NCI-H128 (cell line): ENCODE measurements at regions not wholly inside any gene's neighbourhood (a gene's known extent, or its start where the extent isn't known, plus 50 kb on each side); places are given as distances from the start of the nearest gene placed in this dataset.

Experiments used
- DNase-seq: peaks from one replicate; lab custom pipeline; 2025; ENCODE audit not compliant: unreplicated experiment; lab: John Stamatoyannopoulos, UW

DNA sequence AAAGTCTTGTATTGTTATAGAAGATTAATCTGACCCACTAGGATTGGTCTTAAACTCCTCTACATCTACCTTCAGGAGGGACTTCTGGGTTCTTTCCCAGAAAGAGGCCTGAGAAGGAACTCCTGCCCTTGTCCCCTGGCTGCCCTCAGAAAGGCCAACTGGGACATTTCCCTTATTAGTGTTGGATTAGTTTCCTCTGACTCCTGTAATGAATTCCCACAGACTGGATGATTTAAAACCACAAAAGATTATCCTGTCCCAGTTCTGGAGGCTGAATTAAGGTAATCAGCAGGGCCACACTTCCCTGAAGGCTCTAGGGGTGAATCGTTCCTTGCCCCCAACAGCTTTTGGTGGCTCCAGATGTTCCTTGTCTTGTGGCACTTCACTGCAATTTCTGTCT is 102.8 kb upstream of the NMNAT3 start:
- no peak for DNase-seq

DNA sequence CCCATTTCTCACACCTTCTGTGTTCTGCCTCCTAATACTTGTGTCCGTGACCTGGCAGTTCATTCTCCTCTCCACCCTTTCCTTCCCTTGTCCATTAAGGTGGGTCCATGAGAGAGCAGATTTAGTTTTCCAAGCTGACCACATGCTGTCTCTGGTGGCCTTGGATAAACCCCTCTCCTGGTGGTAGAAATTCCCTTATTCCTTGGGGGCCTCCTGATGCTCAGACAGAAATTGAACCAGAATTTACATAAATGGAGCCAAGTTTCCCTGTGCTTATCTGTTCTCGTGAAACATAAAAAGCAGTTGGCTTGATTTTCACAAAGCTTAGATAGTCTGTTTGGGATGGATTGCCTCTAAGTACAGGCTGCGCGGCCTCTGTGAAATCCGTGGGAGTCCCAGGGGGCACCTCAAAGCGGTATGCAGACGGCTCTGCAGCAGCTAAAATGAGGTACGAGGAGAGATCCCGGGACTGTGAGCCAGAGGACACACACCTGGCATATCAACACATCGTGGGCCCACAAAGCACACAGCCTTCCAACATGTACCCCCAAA is 101.0 kb upstream of the NMNAT3 start:
- no peak for DNase-seq

DNA sequence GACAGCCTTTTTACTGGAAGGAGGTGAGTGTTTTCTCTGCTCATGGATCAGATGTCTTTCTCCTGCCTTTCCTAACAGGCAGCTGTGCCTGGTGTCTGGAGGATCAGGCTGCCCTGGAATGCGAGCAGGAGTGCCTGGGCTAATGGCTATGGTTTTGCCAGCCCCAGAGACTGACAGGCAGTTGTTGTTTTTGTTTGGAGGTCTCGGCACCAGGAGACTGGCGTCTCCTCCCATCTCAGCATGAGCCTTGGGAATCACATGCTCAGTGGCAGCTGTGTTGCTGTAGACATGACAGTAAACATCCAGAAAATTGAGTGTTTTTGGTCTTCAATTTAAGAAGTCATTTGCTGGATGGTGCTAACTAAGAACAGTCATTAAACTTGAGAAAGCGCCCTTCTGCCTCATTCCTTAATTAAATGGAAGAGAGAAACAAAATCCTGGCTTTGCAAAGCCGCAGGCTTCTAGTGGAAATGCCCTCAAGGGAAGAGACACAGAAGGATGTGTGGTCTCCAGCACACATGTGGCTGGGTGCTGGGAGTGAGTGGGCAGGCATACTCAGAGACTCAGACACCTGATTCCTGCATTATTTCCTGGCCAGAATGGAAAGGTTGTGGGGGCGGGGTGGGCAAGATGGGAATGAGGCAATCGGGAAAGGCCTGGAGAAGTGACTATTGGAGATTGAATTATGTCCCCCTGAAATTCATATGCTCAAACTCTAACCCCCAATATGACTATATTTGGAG is 97.0 kb upstream of the NMNAT3 start:
- peak; percentile 26 for DNase-seq

DNA sequence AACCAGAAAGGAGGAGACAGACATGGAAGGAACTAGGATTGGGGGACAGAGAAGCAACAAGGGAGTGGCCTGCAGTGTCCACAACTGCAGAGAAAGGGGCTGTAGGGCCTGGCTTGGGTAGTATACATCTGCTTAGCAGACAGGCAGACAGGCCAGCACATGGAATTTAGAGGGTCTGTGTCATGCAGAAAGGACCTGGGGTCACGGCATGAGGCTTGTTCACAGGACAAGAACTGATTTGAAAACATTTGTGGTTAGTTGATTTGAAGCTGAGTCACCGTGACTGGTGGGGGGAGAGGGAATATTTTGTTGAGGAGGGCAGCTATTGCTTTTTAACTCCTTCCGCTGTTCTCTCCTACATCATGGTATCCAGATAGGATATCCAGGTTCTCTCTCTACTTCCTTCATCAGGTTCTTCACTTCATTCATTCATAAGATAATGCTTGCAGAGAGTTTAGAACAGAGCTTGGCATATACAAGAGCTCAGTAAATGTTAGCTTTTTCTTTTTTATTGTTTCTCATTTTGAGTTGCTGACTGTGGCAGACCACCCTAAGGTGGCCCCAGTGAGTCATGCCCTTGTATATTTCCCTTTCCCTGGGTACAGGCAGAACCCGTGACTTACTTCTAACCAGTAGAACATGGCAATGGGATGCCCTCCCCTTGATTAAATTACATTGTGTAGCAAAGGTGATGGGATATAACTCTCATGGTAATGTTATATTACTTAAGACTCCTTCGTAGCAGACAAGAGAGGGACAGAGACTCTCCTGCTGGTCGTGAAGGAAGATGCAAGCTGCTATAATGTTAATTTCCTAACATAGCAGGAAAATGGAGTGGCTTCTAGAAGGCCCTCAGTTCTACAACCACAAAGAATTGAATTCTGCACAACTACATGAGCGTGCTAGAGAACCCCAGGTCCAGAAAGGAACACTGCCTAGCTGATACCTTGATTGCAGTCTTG is 95.0 kb upstream of the NMNAT3 start:
- no peak for DNase-seq

DNA sequence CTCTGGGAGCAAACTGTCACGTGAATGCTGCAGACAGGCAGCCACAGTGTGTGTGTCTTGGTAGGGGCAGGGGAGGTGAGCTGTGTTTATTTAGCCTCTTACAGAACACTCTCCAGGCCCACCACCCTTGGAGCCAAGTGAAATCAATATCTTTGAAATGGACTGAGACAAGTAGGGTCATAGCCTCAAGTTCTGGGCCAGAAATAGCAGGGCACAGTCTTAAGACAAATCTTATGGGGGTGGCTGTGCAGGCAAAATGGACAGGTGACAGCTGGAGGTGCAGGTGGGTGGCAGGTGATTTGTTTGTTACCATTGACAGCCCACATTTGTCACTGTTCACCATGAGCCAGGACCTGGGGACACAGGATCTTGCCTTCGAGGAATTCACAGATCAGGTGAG is 93.6 kb upstream of the NMNAT3 start:
- DNase-seq, result no peak

DNA sequence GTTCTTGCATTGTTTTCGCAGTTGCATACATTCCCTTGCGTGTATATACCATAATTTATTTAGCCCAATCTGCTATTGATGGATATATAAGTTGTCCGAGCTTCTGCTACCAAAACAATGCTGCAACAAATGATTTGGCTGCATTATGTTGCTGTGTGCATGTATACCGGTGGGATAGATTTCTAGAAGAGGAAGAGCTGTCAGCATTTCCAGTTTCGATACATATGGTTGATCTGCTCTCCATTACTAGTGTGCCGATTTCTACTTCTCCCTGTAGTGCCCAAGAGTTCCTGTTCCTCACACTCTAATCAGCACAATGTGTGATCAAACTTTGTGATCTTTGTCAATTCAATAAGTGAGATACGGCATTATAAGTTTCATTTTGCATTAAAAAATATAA is 92.8 kb upstream of the NMNAT3 start:
- no peak for DNase-seq

DNA sequence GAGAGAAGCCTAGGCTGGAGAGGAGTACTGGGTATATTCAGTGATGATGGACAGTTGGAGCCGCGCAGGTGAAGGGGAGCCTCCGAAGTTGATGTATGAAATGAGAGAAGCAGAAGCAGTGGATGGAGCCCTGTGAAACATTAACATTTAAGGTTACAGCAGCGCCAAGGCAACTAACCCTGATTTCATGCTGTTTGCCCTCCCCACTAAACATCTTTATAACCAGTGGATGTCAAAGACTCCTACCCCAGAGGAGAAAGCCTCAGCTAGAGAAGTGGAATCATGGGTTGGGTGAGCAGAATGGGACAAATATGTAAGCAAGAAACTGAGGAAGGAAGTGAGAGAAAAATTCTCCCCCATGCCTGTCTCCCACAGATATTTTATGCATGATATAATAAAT is 92.0 kb upstream of the NMNAT3 start:
- no peak for DNase-seq

DNA sequence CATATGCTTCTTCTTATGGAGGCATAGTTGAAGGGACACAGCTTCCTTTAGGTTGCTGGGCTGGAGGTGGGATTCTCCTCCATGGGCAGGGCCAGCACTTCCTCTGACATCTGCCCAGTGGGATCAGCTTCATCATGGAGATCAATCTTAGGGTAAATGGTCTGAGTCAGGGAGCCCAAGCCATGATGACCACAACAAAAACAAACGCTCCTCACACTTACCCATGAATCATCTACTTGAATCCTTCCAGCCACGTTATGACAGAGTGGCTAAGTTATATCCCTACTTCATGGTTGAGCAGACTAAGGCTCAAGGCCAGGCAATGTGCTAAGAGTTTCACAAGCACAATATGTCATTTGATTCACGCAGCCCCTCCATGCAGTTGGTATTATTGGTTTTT is 87.2 kb upstream of the NMNAT3 start:
- no peak for DNase-seq

DNA sequence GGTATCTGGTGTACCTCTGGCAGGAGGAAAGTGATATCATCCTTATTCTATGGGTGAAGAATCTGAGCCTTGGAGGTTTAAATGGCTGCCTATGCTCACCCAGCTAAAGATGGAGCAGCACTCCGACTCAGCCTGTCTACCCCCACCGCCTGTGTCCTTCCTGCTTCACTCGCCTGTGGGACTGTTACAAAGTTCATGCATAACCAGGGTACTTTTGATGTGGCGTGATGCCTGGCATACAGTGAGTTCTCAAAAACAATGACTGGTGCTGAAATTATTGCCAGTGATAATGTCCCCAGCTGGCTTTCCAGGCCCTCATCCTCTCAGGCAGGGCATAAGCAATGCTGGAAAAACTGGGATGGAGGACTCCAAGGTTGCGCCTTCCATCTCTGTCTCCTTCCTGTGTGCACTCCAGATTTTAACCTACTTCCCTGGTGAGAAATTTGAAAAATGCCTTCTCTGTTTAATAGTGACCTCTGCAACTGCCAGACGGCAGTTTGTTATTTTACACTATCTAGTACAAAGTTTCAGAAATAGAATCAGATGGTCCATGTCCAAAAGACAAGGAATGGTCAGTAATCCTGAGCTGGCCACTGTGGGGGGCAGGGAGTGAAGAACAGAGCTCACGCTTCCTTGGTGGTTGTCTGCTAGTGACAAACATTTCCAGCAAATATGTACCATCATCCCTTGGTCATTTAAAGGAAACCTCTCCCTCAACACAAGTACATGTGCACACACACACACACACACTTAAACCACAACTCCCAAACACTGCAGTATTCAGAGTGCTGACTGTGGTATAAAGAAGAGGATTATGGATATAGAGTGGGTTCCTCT is 86.5 kb upstream of the NMNAT3 start:
- no peak for DNase-seq

DNA sequence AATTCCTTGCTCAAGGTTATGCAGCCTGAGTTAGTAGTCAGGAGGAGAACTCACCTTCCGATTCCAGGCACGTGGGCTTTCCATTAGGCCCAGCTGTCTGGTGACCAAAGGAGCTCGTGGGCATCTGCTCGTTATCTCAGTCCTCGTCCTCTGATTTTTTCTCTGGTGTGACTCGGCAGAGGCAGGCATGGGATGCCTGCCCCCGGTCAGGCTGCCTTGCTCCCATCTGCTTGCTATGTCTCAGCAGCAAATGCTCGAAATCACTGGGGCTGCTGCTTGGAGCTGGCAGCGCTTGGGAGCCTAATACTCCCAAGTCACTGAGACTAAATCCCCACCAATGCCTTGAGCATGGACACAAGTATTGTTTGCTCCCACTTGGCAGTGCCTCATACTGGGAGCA is 84.5 kb upstream of the NMNAT3 start:
- DNase-seq, result no peak

DNA sequence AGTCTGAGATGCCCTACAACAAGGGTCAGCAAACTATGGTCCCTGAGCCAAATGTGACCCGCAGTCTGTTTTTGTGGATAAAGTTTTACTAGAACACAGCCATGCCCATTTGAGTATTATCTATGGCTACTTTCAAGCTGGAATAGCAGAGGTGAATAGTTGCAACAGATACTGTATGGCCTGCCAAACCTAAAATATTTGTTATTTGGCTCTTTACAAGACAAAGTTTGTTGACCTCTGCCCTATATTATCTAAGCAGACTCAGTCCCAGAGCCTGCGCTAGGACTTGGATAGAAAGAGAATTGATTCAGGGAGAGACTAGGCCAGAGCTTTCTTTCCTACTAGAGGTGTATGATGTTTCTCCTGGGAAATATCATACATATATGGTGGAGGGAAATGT is 81.7 kb upstream of the NMNAT3 start:
- no peak for DNase-seq

DNA sequence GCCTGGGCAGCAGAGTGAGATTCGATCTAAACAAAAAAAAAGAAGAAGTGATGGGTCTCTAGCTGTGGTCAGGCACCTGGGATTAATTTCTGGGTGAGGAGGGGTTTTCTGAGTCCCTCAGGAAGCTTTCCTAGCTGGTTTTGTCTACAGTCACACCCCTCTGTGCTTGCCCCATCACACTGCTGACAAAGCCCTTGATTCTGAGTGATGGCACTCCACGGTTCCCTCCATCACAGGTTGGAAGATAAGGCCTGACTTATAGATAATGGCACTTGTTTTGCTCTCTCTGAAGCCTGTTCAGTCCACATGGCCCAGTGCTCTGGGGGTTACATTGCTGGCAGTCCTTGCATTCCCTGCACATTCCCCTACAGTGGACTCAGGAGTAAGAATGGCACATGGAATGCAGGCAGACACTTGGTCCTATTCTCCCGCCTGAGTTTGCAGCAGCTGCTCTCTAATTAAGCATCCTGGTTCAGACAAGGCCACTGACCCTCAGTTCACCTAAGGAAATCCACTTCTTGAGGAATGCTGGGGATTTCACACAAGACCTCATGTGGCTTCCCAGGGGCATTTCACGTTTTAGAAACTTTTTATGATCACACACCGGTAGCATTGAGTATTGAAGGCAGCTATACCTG is 81.0 kb upstream of the NMNAT3 start:
- no peak for DNase-seq

DNA sequence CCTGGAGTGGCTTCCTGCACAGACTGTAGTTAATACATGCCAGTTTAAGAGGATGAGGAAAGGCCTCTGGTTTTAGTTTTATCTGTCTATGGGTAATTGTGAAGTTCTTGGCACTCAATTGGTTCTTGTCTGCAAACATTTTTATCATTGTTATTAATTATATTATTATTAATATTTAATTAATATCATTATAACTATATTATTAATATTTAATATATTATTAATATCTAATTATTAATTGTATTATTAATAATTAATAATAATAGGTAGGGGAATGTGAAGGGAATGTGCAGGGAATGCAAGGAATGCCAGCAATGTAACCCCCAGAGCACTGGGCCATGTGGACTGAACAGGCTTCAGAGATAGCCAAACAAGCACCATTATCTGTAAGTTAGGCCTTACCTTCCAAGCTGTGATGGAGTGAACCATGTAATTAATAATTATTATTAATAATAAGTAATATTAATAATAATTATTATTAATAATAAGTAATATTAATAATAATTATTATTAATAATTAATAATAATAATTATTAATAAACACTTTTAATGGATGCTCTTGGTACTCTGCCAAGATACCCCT is 79.8 kb upstream of the NMNAT3 start:
- DNase-seq, result no peak

DNA sequence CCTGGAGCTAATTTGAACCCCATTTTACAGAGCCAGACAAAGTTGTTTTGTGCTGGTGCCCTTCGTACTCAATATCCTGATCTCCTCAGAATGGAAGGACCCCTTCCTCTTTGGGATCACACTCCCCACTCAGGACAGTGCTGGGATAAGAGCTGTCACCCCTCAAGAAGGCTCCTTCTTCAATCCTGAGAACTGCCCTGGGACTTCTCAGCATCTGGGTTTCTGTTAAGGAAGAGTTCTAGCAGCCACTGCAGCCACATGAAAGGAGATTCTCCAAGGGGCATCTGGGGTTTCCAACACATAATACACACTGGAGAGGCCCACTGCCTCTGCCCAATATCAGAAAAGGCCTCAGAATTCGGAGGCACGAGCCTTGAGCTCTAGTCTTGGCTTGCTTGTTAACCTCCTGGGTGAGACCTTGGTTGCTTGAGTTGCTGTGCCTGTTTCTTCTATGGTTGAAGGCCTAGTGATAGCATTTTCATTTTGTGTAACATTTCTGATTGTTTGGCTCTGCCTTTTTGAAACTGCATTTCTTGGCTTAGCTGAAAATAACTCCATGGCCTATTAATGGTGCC is 78.8 kb upstream of the NMNAT3 start:
- DNase-seq, result no peak

DNA sequence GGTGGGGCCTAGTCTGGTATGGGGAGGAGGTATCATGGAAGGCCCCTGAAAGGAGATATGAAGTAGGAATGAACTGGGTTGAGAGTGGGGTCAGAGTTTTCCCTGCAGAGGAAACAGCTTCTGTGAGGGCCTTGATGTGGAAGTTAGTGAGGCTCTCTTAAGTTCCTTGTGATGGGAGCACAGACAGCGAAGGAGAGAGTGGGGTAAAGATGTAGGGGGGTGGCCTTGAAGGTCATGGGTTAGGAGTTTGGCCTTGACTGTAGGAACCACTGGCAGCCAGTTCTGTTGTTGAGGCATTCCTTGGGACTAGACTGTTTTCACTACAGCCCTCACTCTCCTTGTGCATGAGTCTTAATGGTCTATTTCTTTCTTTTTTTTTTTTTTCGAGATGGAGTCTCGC is 77.8 kb upstream of the NMNAT3 start:
- DNase-seq, result no peak

DNA sequence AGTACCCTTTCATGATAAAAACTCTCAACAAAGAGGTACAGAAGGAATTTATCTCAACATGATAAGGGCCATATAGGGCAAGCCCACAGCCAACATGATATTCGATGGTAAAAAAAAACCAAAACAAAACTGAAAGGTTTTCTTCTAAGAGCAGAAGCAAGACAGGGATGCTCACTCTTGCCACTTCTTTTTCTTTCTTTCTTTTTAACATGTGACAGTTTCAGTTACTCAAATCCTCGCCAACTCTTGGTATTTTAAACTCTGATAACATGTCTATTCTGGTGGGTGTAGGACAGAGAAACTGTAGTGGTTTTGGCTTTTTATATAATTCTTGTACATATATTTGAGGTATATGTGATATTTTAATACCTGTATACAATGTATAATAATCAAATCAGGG is 74.0 kb upstream of the NMNAT3 start:
- no peak for DNase-seq

DNA sequence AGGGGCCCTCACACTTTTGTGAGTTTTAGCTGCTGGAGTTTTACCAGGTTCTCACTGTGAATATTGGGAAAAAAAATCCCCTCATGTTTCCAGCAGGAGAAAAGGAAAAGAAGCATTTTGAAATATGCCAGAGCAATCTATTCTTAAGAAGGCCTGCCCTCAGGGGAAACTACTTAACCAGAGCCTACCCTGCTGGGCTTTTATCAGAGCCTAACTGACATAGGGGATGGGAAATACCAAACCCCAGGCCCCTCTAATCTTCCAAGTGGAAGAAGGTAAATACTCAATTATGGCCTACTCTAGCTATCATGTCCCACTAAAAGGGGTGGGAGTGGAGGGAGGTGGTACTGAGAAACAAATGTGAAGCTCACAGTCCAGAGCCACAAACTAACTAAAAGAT is 68.7 kb upstream of the NMNAT3 start:
- DNase-seq, result no peak

DNA sequence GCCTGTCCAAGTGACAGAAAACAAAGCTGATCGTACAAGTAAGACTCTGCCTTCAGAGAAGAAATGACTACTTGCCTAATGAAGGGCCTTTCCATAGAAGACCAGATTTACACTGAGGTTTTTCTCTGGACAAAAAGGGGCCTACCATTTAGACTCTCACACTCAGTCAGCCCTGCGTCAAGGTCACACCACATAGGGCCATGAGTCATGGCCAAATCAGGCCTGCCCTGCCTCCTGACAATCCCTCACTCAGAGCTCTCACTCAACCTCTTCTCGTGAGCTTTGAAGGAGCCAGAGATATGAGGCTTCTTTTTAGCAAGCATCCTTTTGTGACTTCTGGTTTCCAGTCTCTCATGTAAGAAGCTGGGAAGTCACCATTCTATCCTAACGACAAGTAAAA is 68.1 kb upstream of the NMNAT3 start:
- no peak for DNase-seq

DNA sequence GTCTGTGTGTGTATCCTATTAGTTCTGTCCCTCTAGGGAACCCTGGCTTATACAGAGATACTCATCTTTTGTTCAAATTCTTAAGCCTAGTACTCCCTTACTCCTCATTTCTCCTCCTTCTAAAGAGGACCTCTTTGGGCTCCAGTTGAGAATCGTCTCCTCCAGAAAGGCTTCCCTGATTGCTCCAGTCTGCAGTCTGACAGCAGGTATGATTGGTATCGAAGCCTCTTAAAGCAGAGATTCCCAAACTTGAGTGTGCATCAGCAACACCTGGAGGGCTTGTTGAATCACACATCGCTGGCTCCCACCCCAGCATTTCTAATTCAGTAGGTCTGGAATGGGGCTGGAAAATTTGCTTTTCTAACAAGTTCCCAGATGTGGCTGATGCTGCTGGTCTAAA is 60.9 kb upstream of the NMNAT3 start:
- DNase-seq, result no peak
